ENCODE measurements at regions not wholly inside any gene's neighbourhood (a gene's known extent, or its start where the extent isn't known, plus 50 kb on each side); places are given as distances from the start of the nearest gene placed in this dataset.
A peak's percentile ranks its signal among the peaks of the same experiment; 100 is the strongest.

GRCh38 chrX:115939070-115939469 lies 231.5 kb upstream of the AGTR2 start:
- Histone ChIP-seq H3K36me3 (no peaks in the 10 kb centered on the region), H3K4me1 (peaks cover 0 to 22% (median 4%) of the 10 kb centered on the region in 6 donors), H3K4me3 (no peak overlapping the region), H3K27ac (no peak overlapping the region), H3K27me3 (replicated peaks in 1 of 7) (peaks cover 0 to 20% (median 0%) of the 10 kb centered on the region in 7 donors), H3K9me3 (peaks cover 0 to 10% (median 0%) of the 10 kb centered on the region in 8 donors)
- TF ChIP-seq CTCF (IDR thresholded peaks at IDR 0.05 in 8 of 11, conservative IDR thresholded peaks at IDR 0.05 in 3 of 11) = no peak
- no peak for TF ChIP-seq POLR2AphosphoS5 (IDR thresholded peaks at IDR 0.05)
- TF ChIP-seq POLR2A (IDR thresholded peaks at IDR 0.05) = no peak
- WGBS, 5 donors = 19 to 47% (median 28%) methylated on average over 2 of the region's 2 CpGs
- no peak for DNase-seq
- intact Hi-C loops (cut with DNase I; ENCODE audit: low total_unique reads) = no loop called here

GRCh38 chrX:115939636-115940160 lies 230.8 kb upstream of the AGTR2 start:
- H3K4me1 ChIP-seq = peaks cover 0 to 22% (median 4%) of the 10 kb centered on the region in 6 donors
- H3K27ac ChIP-seq = no peak overlapping the region
- no peaks in the 10 kb centered on the region for H3K36me3 ChIP-seq
- H3K9me3 ChIP-seq = peaks cover 0 to 8% (median 0%) of the 10 kb centered on the region in 8 donors
- intact Hi-C loops (cut with DNase I; ENCODE audit: low total_unique reads) = no loop called here
- TF ChIP-seq CTCF (IDR thresholded peaks at IDR 0.05 in 8 of 11, conservative IDR thresholded peaks at IDR 0.05 in 3 of 11) (no peak), POLR2A (IDR thresholded peaks at IDR 0.05) (no peak), POLR2AphosphoS5 (IDR thresholded peaks at IDR 0.05) (no peak)
- H3K4me3 ChIP-seq = no peak overlapping the region
- peaks cover 0 to 16% (median 0%) of the 10 kb centered on the region in 7 donors for H3K27me3 ChIP-seq (replicated peaks in 1 of 7)
- no peak for DNase-seq
- WGBS, 5 donors = 60 to 80% (median 72%) methylated on average over 2 of the region's 2 CpGs

- Histone ChIP-seq H3K27me3 (replicated peaks in 1 of 7) (peaks cover 0 to 10% (median 0%) of the 10 kb centered on the region in 7 donors), H3K27ac (no peak overlapping the region), H3K36me3 (no peaks in the 10 kb centered on the region), H3K4me3 (no peak overlapping the region), H3K9me3 (peaks cover 0 to 2% (median 0%) of the 10 kb centered on the region in 8 donors), H3K4me1 (peaks cover 0 to 22% (median 4%) of the 10 kb centered on the region in 6 donors)
- intact Hi-C loops (cut with DNase I; ENCODE audit: low total_unique reads) = no loop called here
- TF ChIP-seq POLR2AphosphoS5 (IDR thresholded peaks at IDR 0.05) (no peak), POLR2A (IDR thresholded peaks at IDR 0.05) (no peak), CTCF (IDR thresholded peaks at IDR 0.05 in 8 of 11, conservative IDR thresholded peaks at IDR 0.05 in 3 of 11) (no peak)
- DNase-seq = no peak
- WGBS, 5 donors = 86 to 91% (median 89%) methylated on average over 2 of the region's 2 CpGs
Measured at GRCh38 chrX:115940348-115940747, 230.2 kb upstream of the AGTR2 start.

GRCh38 chrX:115940888-115941332 lies 229.6 kb upstream of the AGTR2 start:
- Histone ChIP-seq H3K4me1 (peaks cover 0 to 22% (median 4%) of the 10 kb centered on the region in 6 donors), H3K27ac (no peak overlapping the region), H3K36me3 (no peaks in the 10 kb centered on the region), H3K9me3 (no peaks in the 10 kb centered on the region), H3K4me3 (peak overlapping the region in 2 of 8 donors; percentile 9 to 50), H3K27me3 (replicated peaks in 1 of 7) (peaks cover 0 to 4% (median 0%) of the 10 kb centered on the region in 7 donors)
- DNase-seq = no peak
- WGBS, 5 donors = 41 to 94% (median 88%) methylated on average over 7 of the region's 7 CpGs
- intact Hi-C loops (cut with DNase I; ENCODE audit: low total_unique reads) = no loop called here
- peak in 9 of 11 experiments; percentile 28 to 68 (median 37) for TF ChIP-seq CTCF (IDR thresholded peaks at IDR 0.05 in 8 of 11, conservative IDR thresholded peaks at IDR 0.05 in 3 of 11)
- no peak for TF ChIP-seq POLR2A (IDR thresholded peaks at IDR 0.05)
